GM18499 (cell line): ENCODE measurements at regions not wholly inside any gene's neighbourhood (a gene's known extent, or its start where the extent isn't known, plus 50 kb on each side); places are given as distances from the start of the nearest gene placed in this dataset.

Experiments used
- ATAC-seq: cut with Tn5 transposase; IDR thresholded peaks from one replicate; pipeline ENCODE4 v1.9.1; 2021; ENCODE audit warnings: moderate number of reproducible peaks; ENCODE audit not compliant: insufficient read depth, unreplicated experiment

DNA sequence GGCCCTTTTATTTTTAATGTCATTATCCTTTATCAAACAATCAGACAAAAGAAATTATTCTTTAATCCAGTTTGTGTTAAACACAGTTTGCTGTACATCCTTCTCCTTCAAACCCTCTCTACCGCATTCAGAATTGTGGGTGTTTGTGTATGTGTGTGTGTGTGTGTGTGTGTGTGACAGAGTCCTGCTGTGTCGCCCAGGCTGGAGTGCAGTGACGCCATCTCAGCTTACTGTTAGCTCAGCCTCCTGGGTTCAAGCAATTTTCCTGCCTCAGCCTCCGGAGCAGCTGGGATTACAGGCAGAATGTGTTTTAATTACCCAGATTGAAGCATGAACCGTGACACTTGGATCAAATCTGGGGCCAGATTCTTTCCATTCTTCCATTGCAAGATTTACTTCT lies 723.7 kb downstream of the DCDC2C start:
- ATAC-seq, result no peak

- no peak for ATAC-seq
Measured at GRCh38 chr2:4445821-4446220, 742.4 kb downstream of the DCDC2C start.

DNA sequence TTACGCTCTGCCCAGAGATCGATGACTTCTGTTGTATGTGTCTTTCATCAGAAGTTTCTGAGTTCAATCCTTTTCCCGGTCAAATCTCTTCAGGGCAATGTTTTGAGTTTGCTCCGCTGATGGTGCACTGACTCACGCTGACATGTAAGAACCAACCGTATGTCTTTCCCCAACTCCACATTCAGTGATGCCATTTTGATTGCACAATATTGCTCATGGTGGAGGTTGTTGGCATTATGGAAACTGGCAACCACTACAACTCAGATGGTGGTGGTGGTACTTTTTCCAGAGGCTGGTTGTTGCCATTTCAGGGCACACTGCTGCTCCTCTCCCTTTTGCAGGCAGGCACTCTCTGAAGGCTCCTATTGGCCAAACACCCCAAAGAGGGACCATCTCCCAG lies 751.5 kb downstream of the DCDC2C start:
- ATAC-seq, result no peak

GRCh38 chr2:4455486-4456155 lies 752.2 kb downstream of the DCDC2C start:
- ATAC-seq, result no peak

- no peak for ATAC-seq
Measured at GRCh38 chr2:4464634-4465266, 761.4 kb downstream of the DCDC2C start.

GRCh38 chr2:4465671-4466070 lies 762.3 kb downstream of the DCDC2C start:
- no peak for ATAC-seq

DNA sequence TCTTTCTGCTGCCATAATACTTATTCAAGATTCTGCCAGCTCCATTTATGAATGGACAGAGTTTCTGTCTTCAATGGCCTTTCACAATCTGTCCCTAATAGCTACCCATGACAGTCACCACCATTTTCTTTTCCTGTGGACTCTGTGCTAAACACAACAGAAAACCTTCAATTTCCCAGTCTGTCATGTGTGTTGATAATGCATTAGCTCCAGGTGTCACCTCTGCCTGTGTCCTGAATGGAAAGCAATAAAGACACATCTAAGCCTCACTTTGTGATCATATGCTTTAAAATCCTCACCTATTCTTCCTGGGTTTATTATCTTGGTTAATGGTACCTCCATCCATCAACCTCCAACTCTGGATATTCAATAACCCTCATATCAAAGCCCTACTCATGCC lies 772.2 kb downstream of the DCDC2C start:
- no peak for ATAC-seq

- ATAC-seq, result no peak
Measured at GRCh38 chr2:4483050-4483449, 779.7 kb downstream of the DCDC2C start.

GRCh38 chr2:4486971-4487370 lies 783.6 kb downstream of the DCDC2C start:
- no peak for ATAC-seq

DNA sequence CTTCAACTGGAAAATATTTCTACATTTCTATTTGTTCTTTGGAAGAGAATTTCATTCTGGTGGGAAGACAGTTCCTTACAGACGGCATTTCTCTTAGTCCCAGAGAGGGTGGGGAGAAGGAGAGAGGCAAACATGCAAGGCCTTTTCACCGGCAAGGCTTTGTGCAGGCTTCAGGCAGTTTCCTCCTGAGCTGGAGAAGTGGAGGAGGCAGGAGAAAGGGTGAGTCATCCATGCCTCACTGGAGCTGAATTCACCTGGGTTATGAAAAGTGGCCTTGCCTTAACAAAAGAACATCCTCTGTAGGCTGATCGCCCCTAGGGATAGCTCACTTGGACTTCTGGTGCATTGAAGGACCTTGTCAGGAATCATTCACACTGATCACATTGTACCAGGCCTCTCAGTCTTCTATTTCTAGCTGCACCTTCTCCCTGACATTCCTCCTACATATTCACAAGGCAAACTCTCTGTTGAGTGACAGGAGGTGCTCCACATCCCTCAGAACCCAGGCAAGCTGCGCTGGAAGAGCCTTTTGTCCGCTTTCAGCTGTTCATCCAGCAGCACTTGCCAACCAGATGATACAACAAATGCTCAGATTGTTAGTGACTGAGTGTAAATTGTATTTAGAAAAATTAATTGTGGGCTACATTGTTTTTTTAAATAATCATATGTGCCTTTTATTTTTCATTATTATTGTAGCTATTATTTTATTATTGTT lies 796.1 kb downstream of the DCDC2C start:
- no peak for ATAC-seq

- ATAC-seq, result no peak
Measured at GRCh38 chr2:4501525-4501924, 798.1 kb downstream of the DCDC2C start.

- no peak for ATAC-seq
Measured at GRCh38 chr2:4502230-4502843, 799.0 kb downstream of the DCDC2C start.

- no peak for ATAC-seq
Measured at GRCh38 chr2:4507661-4508060, 804.3 kb downstream of the DCDC2C start.

GRCh38 chr2:4515871-4516761 lies 812.7 kb downstream of the DCDC2C start:
- ATAC-seq, result no peak

- ATAC-seq, result no peak
Measured at GRCh38 chr2:4518596-4518995, 815.2 kb downstream of the DCDC2C start.

- ATAC-seq, result no peak
Measured at GRCh38 chr2:4522498-4523421, 819.4 kb downstream of the DCDC2C start.

DNA sequence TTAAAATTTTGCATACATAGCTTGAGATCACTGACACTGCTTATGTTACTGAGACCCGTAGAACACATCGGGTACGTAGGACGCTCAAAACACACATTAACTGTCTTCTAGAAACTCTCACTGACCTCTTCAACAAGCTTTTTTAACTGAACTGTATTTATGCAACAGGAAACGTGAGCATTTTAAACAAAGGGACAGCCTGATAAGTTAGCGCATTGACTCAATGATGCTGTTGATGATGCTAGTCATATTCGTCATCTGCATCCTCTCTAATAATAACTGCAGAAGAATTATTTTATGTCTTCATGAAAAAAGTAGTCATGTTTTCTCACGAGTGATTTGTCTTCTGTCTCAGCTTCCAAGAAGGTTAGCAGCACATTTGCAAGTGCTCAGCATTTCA lies 824.0 kb downstream of the DCDC2C start:
- ATAC-seq, result no peak

GRCh38 chr2:4528246-4528645 lies 824.9 kb downstream of the DCDC2C start:
- no peak for ATAC-seq

- no peak for ATAC-seq
Measured at GRCh38 chr2:4528773-4529172, 825.4 kb downstream of the DCDC2C start.
